ENCODE measurements at regions not wholly inside any gene's neighbourhood (a gene's known extent, or its start where the extent isn't known, plus 50 kb on each side); places are given as distances from the start of the nearest gene placed in this dataset.
"Not testable (repeated sequence)": the region's sequence is repeated elsewhere in the genome, so short reads cannot be mapped to it uniquely, and the experiment has no call there.

DNA sequence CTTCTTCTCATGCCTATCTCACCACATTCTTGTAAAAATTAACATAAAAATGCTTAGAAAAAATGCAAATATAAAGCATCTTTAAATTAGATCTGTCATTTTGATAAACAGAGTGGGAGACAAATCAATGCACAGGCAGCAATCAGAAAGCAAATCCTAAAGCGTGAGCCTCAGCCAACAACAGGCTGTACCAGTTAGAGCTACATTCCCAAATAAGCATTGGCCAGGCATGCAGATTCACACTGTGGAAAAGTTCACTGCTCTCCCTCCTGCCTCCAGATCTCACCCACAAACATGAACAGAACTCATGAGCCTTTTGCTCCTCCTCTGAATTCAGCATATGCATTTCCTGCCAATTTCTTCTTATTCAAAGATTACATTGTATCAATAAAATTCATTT is 115.2 kb upstream of the FAT3 start:
- DNase-seq = no peak

DNA sequence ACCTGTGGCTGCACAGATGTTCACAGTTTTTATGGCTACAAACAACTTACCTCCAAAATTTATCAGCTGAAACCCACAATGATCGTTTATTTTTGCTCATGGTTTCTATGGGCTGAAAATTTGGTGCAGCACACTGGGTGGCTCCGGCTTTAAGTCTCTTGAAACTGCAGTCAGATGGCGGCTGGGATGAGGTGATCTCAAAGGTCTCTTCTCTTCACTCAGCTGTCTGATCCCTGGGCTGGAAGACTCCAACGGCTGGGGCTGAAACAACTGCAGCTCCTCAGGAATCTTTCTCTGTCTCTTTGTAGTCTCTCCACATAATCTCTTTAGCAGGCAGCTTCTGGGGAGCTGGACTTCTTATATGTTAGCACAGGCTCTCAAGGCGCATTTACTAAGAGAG is 117.3 kb upstream of the FAT3 start:
- DNase-seq = no peak

DNA sequence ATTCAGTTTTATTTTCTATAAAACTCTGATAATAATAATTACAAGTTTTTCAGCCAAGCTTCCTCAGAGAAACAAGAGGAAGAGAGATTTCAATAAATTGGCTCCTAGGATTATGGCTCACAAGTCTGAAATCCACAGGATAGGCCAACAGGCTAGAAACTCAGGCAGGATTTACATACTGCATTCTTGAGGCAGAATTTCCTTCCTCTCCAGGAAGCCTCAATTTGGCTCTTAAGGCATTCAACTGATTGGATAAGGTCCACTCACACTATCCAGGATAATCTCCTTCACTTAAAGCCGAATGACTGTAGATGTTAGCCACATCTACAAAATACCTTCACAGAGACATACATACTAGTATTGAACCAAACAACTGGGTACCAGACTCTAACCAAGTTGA is 120.3 kb upstream of the FAT3 start:
- no peak for DNase-seq

GRCh38 chr11:92101920-92102319 is 122.7 kb upstream of the FAT3 start:
- no peak for DNase-seq

DNA sequence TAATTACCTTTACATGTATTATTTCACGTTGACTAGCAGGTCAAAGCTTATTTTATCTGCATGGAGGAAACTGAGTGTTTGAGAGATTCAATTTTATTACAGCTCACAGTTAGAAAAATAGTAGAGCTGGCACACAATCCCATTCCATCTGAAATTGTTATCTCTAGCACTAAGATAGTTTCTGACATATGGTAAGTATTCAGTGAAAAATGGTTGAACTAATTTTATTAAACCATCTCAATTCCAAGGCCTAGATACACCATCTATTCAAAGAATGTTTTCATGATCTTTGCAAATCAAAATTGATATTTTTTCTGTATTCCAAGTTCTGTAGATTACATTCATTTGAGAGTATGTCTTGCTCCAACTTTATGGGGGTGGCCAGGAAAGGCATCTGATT is 125.4 kb upstream of the FAT3 start:
- DNase-seq = no peak

GRCh38 chr11:92098172-92098571 is 126.4 kb upstream of the FAT3 start:
- no peak for DNase-seq

DNA sequence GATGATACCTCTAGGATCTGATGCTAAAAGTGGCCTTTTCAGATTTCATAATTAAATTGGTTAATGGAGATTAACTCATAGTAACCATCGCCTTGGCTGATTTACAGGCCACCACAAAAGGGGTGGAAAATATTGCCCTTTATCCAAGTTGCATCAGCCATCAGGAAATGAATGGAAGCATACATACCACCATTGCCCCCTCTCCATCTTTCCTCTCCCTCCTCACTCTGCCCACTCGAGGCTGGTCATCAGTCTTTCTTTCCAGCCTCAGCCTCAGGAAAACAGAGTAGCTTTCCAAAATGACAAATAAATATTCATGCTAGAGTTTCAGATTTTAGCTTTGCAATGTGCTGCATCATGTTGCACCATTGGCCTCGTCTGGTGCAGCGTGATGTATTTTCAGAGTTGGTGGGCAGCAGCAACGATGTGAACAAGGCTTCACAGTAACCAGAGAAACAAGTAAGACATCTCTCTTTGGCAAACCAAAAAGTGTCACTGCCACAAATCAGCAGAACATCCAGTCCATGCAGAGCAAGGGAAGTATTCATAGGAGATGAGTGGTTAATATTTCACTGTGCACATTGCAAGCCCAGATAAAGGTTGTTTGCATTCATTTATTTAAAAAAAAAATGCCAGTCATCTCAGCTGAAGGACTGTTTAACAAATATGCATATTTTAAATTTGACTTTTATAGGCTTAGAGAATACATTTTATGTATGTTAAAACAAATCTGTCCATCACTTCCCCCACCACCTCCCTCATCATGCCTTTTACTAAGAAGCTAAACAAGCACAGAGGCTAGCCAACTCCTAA is 136.7 kb upstream of the FAT3 start:
- DNase-seq = no peak

DNA sequence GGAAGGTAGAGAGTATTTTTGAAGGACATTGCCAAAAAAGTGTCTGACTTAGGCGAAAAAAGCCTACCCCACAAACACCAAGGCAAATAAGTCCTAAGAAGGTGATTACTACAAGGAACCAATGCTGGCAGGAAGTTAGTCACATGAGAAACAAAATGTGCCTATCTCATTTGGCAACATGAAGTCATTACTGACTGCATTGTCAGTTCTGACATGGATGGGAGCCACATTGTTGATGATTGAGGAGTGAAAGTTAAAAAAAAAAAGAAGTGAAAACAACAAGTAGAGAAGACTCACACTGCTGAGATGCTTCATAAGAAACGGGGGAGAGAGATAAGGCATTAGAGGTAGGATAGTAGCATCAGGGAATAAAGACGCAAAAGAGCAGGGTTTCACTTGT is 141.5 kb upstream of the FAT3 start:
- no peak for DNase-seq

DNA sequence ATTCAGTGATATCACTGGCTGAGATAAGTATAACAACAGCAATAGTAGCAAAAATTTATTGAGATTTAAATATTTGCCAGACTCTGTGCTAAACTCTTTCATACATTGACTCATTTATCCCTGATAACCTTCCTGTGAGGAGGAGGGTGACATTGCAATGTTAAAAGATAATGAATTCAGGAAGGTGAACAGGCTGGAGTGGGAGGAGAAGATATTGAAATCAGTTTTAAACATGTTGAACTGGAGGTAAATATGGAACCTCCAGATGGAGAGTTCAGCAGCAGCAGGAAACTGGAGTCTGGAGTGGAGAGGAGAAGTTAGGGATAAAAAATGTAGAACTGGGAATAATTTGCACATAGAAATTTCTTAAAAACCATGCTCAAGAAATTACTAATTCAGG is 142.0 kb upstream of the FAT3 start:
- no peak for DNase-seq

GRCh38 chr11:92074498-92074897 is 150.1 kb upstream of the FAT3 start:
- DNase-seq = not testable (repeated sequence)

DNA sequence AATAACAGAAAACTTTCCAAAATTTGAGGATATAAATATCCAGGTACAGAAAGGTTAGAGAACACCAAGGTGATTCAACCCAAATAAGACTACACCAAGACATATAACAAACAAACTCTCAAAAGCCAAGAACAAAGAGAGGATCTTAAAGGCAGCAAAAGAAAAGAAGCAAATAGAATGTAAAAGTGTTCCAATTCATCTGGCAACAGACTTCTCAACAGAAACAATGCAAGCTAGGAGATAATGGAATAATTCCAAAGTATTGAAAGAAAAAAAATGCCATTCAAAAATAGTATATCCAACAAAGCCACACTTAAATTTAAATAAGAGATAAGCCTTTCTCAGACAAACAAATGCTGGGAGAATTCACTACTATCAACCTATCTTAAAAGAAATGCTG is 153.0 kb upstream of the FAT3 start:
- DNase-seq = no peak

DNA sequence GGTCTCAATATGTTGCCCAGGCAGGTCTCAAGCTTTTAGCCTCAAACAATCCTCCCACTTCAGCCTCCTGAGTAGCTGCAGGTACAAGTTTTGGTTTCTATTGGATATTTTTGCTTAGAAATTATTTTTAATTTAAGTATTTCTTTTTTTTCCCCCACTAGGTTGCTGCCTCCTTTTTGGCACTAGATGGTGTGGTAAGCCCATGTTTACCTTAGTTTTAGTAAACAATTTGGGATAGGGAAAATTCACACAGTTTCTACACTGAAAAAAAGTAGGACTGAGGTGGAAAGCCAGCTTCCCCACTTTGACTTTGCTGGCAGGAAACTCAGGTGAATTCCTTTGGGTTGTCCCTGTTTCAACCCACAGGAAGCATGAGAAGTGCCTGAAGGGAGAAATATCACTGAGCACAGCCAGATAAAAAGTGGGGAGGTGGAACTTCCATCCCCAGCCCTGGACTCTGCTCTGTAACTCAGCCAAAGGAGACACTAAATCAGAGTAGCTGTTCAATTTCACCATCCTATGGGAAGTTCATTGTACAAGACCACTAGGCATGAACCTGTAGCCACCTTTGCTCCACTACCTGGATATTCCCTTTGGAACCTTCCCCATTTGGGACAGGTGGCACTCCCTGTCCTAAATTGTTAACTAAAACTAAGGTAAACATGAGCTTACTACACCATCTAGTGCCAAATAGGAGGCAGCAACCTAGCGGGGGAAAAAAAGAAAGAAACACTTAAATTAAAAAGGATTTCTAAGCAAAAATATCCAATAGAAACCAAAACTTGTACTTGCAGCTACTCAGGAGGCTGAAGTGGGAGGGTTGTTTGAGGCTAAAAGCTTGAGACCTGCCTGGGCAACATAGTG is 154.4 kb upstream of the FAT3 start:
- no peak for DNase-seq

DNA sequence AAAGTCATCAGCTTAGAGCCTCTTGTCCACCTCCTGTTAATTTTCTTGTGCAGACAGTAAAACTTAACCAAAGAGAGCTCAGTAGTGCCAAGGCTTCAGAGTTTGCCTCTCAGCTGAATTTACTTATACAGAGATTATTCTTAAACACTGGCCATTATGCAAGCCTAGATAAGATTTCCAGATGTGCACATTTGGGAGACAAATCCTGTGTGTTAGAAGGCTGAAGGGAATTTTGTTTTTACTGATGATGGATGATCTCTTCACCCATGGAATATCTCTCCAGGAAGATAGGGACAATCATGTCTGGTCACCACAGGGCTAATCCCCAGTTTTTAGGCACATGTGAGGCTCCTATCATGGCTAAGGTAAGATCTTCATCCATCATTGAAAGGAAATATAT is 157.6 kb upstream of the FAT3 start:
- DNase-seq = no peak

GRCh38 chr11:92061456-92062062 is 163.1 kb upstream of the FAT3 start:
- no peak for DNase-seq

DNA sequence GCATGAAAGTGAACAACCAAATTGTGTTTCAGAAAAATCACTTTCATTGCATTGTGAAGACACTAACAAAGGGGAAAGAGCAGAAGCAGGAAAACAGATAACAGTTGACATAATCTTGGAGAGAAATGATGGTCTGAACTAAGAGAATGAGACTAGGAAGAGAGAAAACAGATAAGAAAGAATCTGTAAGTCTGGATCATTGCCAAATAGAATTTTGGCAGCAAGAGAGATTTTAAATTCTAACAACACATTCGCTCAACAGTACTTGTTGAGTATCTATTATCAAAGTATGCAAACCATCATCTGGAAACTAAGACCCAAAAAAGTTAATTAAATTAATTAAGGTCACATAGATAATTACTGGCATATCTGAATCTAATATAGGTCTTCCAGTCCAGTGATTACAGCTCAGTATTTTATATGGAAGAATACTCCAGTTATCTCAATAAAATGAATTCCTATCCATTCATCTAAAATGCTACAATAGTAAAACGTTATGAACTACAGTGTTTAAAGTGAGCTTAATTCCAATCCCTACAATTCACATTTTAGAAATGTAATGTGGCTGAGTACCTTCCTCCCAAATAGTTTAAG is 166.7 kb upstream of the FAT3 start:
- DNase-seq = no peak

DNA sequence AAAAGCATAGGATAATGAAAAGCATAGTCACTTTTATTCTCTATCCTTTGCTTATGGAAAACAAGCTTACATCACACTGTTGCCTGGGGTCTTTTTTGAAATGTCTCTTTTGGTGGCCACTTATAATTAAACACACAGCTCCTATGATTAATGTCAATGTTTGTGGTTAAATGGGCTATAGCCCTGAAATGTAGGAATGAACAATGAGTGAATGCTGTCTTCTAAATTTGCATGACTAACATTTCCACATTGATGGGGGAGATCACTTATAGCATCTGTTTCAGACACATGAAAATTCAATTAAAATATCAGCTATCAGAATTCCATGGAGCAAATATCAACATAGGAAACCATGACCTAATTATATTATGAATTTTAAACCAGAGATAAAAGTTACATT is 171.4 kb upstream of the FAT3 start:
- DNase-seq = no peak

DNA sequence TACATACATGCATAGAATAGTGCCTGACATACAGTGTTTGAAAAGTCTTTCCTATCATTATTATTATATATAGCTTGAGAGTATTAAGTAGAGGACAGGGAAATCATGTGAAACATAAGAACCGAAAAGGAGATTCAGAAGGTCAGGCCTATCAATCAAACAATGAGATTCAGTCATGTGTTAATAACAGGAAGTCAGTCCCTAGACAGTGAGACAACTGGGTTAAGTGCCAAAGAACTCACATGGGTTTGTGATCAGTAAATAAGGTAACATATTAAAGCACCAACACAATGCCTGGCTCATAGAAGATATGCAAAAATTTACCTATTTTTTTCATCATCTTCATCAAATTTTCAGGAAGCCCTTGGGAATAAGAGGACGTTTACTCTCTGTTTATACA is 174.3 kb upstream of the FAT3 start:
- no peak for DNase-seq

- DNase-seq = no peak
These were observed 176.2 kb upstream of the FAT3 start for GRCh38 chr11:92048415-92048814.

- no peak for DNase-seq
These were observed 178.5 kb upstream of the FAT3 start for GRCh38 chr11:92046103-92046502.

DNA sequence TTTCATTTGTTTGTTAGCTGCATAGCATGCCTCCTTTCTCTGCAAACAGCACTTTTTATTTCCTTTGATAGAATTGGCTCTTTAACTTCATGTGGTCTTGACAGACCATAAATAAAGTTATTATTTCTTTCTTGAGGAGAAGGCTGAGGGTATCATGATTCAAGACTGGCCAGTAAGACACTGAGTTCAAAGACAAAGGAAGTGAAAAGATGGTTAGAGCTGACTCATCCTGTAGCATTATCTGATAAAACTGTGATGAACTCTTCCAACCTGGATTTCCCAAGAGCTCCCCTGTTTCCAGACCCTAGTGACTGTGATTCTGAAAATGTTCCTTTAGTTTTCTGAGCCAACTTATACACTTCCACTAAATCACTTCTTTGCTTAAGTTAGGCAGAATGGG is 179.3 kb upstream of the FAT3 start:
- no peak for DNase-seq

- no peak for DNase-seq
These were observed 189.1 kb upstream of the FAT3 start for GRCh38 chr11:92035488-92035887.

DNA sequence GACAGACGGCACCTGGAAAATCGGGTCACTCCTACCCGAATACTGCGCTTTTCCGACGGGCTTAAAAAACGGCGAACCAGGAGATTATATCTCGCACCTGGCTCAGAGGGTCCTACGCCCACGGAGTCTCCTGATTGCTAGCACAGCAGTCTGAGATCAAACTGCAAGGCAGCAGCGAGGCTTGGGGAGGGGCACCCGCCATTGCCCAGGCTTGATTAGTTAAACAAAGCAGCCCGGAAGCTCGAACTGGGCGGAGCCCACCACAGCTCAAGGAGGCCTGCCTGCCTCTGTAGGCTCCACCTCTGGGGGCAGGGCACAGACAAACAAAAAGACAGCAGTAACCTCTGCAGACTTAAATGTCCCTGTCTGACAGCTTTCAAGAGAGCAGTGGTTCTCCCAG is 197.5 kb upstream of the FAT3 start:
- not testable (repeated sequence) for DNase-seq

GRCh38 chr11:92026664-92027063 is 198.0 kb upstream of the FAT3 start:
- no peak for DNase-seq

- no peak for DNase-seq
These were observed 199.8 kb upstream of the FAT3 start for GRCh38 chr11:92024788-92025187.

All from NCI-H1105 treated with DMSO at 0.1 percent for 48 hours (cell line).